Lower leg skin (tissue), 3 donors: ENCODE measurements at regions not wholly inside any gene's neighbourhood (a gene's known extent, or its start where the extent isn't known, plus 50 kb on each side); places are given as distances from the start of the nearest gene placed in this dataset.

ENCODE experiments used
- CTCF ChIP-seq, 3 donors: fragments of 450-650 bp; IDR thresholded peaks; one replicate each; pipeline ENCODE4 v1.5.1; 2016; ENCODE audit warnings: antibody characterized with exemption in 3 of 3, mild to moderate bottlenecking in 3 of 3, moderate library complexity in 2 of 3
- POLR2A ChIP-seq, 2 donors: fragments of 450-650 bp; IDR thresholded peaks; one replicate each; pipeline ENCODE4 v1.6.1; 2016 to 2017; ENCODE audit warnings: antibody characterized with exemption in 2 of 2, mild to moderate bottlenecking in 1 of 2, moderate library complexity in 1 of 2

DNA sequence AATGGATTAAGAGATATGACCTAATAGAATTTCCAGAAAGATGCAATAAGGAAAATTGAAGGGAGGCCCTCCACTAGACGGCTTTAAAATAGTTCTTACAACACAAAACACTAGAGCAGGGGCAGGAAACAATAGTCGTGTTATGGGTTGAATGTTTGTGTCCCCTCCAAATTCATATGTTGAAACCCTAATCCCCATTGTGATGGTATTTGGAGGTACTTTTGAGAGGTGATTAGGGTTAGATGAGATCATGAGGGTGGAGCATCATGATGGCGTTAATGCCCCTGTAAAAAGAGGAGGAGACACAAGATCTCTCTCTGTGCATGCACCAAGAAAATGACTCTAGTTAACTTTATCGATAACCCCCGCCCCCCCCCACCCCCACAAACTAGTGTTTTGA lies 104.0 kb upstream of the HMGN3 start:
- TF ChIP-seq CTCF (IDR thresholded peaks at IDR 0.05) (no peak), POLR2A (IDR thresholded peaks at IDR 0.05) (no peak)
